HG03060 (cell line): ENCODE measurements at regions not wholly inside any gene's neighbourhood (a gene's known extent, or its start where the extent isn't known, plus 50 kb on each side); places are given as distances from the start of the nearest gene placed in this dataset.
"Not testable (repeated sequence)": the region's sequence is repeated elsewhere in the genome, so short reads cannot be mapped to it uniquely, and the experiment has no call there.

Experiments used
- ATAC-seq: cut with Tn5 transposase; IDR thresholded peaks from one replicate; pipeline ENCODE4 v1.9.1; 2021; ENCODE audit warnings: low read depth, moderate number of reproducible peaks; ENCODE audit not compliant: unreplicated experiment

DNA sequence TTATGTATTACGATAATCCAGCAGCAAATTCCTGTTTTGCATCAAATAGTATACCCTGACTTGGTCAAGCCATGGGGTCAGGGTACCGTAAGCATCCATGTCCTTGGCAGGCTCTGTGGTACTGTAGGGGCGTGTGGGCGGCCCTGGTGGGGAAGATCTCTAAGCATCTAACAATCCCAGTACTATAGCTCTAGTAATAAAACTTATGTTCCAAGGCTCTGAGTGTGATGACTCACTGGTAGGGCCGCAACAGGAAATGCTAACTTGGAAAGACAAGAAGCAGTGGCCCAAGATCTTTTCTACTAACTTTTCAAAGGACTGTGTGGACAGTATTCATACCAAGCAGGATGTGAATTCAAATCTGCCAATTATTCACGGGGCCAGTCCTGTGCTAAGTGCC lies 63.8 kb downstream of the CLEC18A start:
- ATAC-seq = not testable (repeated sequence)

- ATAC-seq = not testable (repeated sequence)
These were observed 65.6 kb downstream of the CLEC18A start for GRCh38 chr16:70016751-70017150.

DNA sequence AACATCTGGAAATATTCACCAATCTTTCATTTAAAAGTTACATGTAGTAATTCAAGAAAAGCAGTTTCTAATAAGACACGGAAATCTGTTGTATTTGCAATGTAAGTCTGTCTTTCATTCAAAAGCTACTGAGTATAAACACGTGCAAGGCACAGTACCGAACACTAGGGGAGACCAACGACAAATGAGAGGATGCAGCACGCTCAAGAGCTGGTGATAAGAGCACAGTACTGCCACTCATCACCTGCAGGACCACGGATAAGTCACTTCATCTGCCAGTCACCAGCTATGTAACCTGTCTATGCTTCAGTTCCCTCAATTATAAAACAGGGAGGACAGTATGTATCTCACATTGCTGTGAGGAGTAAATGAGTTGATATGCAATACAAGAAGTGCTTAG lies 67.1 kb downstream of the CLEC18A start:
- ATAC-seq = peak; percentile 42

GRCh38 chr16:70023207-70023606 lies 72.1 kb downstream of the CLEC18A start:
- ATAC-seq = not testable (repeated sequence)

- not testable (repeated sequence) for ATAC-seq
These were observed 72.8 kb downstream of the CLEC18A start for GRCh38 chr16:70023956-70024355.

DNA sequence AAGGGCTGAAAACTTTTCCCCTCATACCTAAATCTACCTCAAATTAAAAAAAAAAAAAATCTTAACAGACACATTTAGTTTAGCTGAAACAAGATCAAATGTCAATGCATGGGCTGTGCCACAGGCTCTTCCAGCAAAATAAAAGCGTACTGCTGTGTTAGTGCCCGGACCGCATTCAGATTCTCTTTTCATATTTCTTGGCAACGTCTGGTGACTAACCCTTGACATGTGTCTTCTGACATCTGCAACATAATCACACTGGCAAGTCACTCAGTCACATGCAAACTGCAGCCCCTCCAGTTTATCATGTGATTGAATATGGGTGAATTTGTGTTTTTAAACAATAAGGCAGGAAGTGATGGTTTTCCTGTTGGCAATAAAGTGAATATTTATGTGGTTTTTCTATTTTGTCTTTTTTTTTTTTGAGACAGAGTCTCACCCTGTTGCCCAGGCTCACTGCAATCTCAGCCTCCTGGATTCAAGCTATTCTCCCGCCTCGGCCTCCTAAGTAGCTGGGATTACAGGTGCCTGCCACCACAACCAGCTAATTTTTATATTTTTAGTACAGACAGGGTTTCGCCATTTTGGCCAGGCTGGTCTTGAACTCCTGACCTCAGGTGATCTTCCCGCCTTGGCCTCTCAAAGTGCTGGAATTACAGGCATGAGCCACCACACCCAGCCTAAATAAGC lies 75.2 kb downstream of the CLEC18A start:
- ATAC-seq = not testable (repeated sequence)

- ATAC-seq = not testable (repeated sequence)
These were observed 81.2 kb upstream of the PDPR start for GRCh38 chr16:70032906-70033305.

- ATAC-seq = not testable (repeated sequence)
These were observed 76.2 kb upstream of the PDPR start for GRCh38 chr16:70037913-70038312.

DNA sequence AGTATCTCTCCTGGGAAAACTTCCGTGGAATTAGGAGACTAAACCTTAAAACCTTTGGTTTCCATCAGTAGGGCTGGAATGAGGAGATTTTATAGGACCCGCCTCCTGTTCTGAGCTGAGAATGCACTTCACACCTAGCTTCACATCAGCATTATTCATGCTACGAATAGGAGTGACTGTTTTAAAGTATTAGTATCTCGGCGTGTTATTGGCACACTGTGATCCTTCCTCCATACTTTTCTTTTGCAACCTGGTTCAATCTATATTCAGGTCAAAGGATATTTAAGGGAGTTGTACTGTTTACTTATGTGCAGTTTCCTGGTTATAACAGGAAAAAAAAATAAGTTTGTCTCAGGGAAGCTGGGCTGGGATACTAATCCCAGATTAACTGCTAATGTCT lies 73.6 kb upstream of the PDPR start:
- not testable (repeated sequence) for ATAC-seq

DNA sequence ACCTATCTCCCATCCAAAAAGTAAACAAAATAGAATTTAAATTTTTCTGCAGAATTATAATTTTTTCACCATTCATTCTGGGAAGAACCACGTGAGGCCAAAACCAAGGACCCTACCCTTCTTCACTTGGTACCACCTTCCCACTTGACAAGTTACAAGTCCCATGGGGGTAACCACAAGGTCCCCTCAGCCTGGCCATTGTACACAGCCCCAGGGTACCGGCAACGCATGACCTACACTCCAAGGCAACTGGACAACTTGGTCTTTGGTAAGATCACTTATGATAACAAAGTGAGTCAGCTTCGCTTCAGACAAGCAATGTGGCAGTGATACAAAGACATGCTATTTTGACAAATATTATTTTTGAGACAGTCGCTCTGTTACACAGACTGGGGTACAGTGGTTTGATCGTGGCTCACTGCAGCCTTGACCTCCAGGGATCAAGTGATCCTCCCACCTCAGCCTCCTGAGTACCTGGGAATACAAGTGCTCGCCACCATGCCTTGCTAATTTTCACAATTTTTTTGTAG lies 70.5 kb upstream of the PDPR start:
- ATAC-seq = not testable (repeated sequence)

DNA sequence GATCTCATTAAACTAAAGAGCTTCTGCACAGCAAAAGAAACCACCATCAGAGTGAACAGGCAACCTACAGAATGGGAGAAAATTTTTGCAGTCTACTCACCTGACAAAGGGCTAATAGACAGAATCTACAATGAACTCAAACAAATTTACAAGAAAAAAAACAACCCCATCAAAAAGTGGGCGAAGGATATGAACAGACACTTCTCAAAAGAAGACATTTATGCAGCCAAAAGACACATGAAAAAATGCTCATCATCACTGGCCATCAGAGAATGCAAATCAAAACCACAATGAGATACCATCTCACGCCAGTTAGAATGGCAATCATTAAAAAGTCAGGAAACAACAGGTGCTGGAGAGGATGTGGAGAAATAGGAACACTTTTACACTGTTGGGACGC lies 67.6 kb upstream of the PDPR start:
- not testable (repeated sequence) for ATAC-seq

GRCh38 chr16:70048083-70048482 lies 66.0 kb upstream of the PDPR start:
- not testable (repeated sequence) for ATAC-seq

- ATAC-seq = not testable (repeated sequence)
These were observed 56.1 kb upstream of the PDPR start for GRCh38 chr16:70058056-70058455.

DNA sequence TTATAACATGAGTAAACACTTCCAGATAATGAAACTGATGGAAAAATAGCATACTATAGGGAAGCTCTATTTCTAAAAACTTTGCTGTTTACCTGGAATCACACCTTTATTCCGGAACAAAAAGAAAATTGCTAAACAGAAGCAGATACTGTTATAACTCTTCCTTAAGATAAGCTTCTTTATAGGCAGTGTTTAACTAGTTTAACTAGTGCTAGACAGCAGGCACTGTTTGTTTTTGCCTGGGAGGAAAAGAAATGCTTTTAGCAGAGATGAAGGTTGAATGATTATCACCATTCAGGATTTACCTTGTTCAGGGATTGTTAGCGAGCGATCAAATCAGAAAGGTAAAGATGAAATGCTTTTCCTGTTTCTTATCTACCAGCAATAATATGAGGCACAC lies 54.7 kb upstream of the PDPR start:
- not testable (repeated sequence) for ATAC-seq

DNA sequence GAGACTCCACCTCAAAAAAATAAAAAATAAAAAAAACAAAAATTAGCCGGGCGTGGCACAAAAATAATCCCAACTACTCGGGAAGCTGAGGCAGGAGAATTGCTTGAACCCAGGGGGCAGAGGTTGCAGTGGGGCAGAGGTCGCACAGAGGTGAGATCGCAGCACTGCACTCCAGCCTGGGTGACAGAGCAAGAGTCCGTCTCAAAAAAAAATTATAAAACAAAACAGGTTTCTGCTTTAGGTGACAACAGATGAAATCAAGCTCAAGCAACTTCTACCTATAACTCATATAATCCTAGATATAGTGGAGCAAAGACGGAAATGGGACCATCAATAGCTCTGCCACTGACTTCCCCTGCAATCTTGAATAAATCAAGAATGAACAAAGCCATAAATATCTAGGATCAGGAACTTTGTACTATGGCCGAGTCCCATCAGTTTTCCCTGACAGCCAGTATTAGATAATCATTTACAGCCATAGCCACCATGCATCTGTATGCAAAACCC lies 53.6 kb upstream of the PDPR start:
- not testable (repeated sequence) for ATAC-seq

GRCh38 chr16:70061671-70062218 lies 52.4 kb upstream of the PDPR start:
- not testable (repeated sequence) for ATAC-seq

DNA sequence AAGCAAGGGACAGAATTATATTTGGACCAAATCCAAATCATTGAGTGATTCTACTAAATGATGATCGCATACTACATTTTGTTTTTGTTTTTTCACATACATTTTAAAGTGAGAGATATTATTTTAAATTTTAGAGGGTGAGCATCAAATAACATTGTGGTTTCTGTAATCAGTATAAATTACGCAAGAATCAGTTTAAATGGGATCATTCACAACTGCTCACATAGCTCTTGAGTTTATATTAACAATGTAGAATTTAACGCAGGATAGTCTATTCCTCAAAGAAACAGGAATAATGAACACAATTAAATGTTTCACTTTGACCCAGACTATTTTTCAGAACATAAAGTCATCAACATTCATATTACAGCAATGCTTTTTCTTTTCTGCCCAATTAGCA lies 51.2 kb upstream of the PDPR start:
- ATAC-seq = not testable (repeated sequence)
